C1 segment of cervical spinal cord (tissue), 14 donors: ENCODE measurements at regions not wholly inside any gene's neighbourhood (a gene's known extent, or its start where the extent isn't known, plus 50 kb on each side); places are given as distances from the start of the nearest gene placed in this dataset.

Experiments used
- DNase-seq, 14 donors: peaks; one replicate each; lab custom pipeline; 2025; lab: John Stamatoyannopoulos, UW

GRCh38 chr2:150621526-150622213 is 134.2 kb upstream of the RND3 start:
- DNase-seq, result no peak

- no peak for DNase-seq
Observed at GRCh38 chr2:150620855-150621254, 133.4 kb upstream of the RND3 start.

DNA sequence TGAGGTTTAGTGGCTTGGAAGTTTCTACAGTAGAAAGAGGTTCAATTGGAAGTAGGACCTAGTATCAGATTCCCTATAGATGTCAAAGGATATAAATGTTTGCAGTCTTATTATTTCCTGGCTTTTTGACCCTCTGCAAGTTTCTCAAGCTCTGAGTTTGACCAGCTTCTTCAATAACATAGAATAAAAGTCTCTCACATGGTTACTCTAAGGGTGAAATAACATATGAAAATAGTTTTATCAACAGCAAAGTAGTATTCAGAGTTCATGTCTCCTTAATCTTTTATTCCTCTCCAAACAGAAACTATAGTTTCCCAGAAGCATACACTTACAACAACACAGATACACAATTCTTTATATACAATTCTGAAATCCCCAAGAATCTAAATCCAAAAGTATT is 132.9 kb upstream of the RND3 start:
- no peak for DNase-seq

- DNase-seq, result no peak
Observed at GRCh38 chr2:150619607-150620330, 132.3 kb upstream of the RND3 start.

DNA sequence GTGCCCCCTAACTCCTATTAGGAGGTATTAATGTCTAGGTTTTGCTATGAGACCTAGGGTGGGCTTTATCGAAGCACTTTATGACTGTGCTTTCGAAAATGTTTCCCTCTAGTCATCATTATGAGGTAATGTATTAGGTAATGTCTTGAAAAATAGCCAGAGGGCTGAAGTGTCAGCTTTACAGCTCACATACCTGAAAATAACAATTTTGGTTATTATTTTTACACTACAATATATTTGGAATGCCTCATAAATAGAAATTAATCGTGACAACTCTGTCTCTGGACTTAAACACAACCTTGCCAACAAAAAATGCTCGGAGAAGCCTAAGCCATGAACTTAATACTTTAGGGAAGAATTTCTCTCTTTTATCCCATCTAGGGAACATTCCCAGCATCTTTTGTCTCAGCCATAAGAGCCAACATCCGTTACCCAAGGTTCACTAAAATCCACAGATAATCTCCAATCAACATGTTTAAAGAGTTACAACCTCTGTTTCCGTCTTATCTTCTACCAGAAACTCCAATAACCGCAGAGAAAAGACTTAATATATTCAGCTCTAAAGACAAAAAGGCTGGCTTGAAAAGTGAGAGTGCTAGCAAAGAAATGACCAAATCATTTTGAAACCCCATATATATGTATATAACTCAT is 130.9 kb upstream of the RND3 start:
- DNase-seq, result no peak

DNA sequence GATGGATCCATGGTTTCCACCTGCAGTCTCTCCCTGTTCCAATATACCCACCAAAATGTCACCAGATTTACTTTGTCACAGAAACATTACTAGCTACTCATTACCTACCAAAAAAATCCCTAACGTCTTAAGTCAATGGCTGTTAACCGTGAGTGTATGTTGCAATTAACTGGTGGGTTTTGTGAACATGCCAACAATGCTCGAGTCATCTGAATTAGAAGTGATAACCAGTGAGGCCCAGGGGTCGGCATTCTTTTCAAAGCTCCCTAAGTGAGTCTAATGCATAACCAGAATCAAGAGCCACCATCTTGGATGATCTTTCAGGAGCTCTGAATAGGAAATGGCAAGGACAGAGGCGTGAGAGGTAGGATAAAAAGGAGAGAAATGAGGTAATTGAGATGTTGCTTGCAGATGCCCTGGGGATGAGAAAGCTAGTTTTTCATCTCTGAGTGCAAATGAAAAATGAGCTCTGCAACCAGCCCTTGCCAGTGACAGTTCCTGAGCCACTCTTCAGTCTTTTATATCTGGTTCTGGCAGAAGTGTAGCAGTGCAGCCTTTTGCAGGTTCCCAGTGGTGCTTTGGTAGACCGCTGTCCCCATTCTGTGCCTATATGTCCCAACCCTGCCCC is 130.0 kb upstream of the RND3 start:
- no peak for DNase-seq

- DNase-seq, result no peak
Observed at GRCh38 chr2:150612957-150613710, 125.7 kb upstream of the RND3 start.

- DNase-seq, result no peak
Observed at GRCh38 chr2:150610670-150611279, 123.3 kb upstream of the RND3 start.

DNA sequence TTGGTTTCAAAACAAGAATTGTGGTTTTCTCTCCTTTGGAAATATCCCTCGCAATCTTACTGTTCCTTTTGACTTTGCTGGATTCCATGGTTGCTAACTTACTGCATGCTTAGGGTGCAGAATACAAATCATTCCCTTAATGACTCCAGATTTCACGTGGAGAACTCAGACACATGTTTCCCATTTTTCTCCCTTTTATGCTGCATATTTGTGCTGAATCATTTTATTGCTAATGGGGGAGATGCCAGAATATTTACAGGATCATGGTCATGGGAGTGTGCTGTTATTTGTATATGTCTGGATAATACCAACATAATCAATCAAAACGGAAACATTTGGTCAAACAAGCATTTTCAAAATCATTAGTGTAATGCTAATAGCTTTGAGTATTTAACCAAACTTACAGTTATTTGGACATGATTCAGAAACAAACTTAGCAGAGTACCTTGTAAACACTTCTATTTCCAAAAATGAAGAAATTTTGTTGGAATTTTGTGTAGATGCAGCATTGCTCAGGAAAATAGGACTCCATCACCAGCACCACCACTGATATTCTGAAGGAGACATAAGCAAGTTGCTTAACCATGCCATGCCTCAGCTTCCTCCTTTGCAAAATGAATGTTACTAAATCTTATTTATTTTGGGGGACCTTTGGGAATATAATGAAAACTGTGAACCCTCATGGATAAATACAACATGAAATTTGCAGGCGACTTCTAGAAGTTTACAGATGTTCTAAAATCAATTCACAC is 122.5 kb upstream of the RND3 start:
- no peak for DNase-seq

DNA sequence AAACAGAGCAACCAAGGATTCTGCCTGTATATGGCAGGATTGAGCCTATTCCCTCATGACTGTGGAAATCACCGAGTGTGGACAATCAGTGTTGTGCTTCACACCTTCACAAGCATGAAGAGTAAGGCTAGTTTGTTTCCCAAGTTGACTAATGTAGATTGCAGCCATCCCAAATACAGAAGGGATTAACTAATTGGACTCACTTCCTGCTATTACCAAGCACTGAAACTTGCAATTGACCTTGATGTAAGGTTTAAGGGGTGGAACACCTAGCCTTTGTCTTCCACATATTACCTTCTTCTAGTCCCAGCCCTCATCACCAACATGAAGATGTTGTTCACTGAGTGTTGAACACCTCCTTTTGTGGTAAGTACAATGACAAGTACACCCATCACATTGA is 120.9 kb upstream of the RND3 start:
- DNase-seq, result no peak

- no peak for DNase-seq
Observed at GRCh38 chr2:150607390-150607811, 119.9 kb upstream of the RND3 start.

GRCh38 chr2:150606380-150607060 is 119.1 kb upstream of the RND3 start:
- no peak for DNase-seq

DNA sequence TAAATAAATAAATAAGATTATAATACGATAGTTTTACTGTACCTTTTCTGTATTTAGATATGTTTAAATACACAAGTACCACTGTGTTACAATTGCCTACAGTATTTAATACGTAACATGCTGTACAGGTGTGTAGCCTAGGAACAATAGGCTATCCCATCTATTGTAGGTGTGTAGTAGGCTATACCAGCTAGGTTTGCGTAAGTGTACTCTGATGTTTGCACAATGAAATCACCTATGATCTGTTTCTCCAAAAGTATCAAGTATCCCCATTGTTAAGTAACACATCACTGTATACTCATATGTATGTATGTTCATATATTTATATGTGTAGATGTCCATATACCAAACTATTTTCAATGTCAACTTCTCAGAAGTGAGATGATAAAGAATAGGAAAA is 118.2 kb upstream of the RND3 start:
- DNase-seq, result no peak

GRCh38 chr2:150601280-150602038 is 114.0 kb upstream of the RND3 start:
- no peak for DNase-seq

- no peak for DNase-seq
Observed at GRCh38 chr2:150599889-150600288, 112.4 kb upstream of the RND3 start.

GRCh38 chr2:150598383-150598782 is 110.9 kb upstream of the RND3 start:
- DNase-seq, result no peak

DNA sequence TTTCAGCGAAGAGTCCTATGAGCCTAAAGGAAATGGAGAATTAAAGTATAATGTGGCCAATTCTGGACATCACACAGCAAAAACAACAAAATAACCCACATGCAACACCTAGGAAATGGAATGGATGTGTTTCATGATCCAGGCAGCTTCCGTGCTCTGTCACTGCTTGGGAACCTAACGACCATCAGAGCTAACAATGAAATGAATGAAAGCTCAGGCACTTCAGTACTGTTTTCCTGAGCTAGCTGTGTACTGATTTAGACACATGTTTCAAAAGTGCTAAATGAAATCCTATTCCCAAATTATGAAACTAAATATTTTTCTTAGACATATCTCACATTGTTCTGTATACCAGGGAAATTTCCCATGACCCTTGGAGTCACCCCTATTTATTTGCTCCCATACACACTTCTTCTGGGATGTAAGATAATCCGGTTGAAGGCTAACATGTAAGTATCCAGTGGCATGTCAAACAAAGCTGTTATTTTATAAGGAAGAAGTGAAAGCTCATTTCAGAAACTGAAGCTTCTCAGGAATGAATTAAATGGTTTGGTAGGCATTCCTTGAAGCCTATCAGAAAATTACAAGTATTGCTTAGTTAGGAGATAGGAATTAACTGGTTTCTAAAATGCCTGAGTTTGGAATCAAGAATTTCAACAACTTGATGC is 108.5 kb upstream of the RND3 start:
- DNase-seq, result no peak

DNA sequence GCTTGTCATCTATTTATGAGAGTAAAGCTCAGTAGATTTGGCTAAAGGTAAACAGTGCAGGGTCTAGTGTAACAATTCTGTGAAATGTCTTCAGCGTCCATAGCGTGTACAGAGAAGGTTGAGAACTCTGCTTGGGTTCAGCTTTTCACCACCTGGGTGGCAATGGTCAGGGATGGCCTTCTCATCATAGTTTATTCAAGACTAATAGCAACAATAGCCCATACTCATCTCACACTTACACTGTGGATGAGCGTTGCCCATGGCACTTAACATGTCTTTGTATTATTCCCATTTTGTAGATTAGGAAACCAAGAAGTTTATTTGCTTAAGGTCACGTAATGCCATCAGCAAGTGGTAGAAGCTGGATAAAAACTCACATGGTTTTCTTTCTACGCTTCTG is 106.8 kb upstream of the RND3 start:
- no peak for DNase-seq
